Small intestine (tissue), 7 donors: ENCODE measurements at regions not wholly inside any gene's neighbourhood (a gene's known extent, or its start where the extent isn't known, plus 50 kb on each side); places are given as distances from the start of the nearest gene placed in this dataset.
"Not testable (repeated sequence)": the region's sequence is repeated elsewhere in the genome, so short reads cannot be mapped to it uniquely, and the experiment has no call there.

Experiments
- DNase-seq, 2 donors: peaks; one replicate each; pipeline versions ENCODE4 v3.0.0 to v3.0.0-alpha.2; 2013
- FAIRE-seq: peaks from 2 replicates; lab custom pipeline; 2012; peaks lifted over from hg19 to GRCh38; lab: Jason Lieb, UNC
- H3K27ac ChIP-seq, 3 donors: one replicate each; pipeline ENCODE4 v1.5.1; 2013; ENCODE audit warnings: low read length in 2 of 3, mild to moderate bottlenecking in 2 of 3, control low read depth in 1 of 3, inconsistent platforms in 1 of 3, low read depth in 1 of 3, moderate library complexity in 1 of 3
- H3K27me3 ChIP-seq, 3 donors: one replicate each; pipeline ENCODE4 v1.6.1; 2013; ENCODE audit warnings: low read length in 3 of 3, inconsistent platforms in 1 of 3; ENCODE audit not compliant: control insufficient read depth in 3 of 3, insufficient read depth in 3 of 3
- H3K36me3 ChIP-seq, 3 donors: one replicate each; pipeline ENCODE4 v1.6.1; 2013; ENCODE audit warnings: low read length in 3 of 3, inconsistent platforms in 1 of 3, low read depth in 1 of 3, mild to moderate bottlenecking in 1 of 3, moderate library complexity in 1 of 3; ENCODE audit not compliant: control insufficient read depth in 3 of 3, insufficient read depth in 2 of 3
- H3K4me1 ChIP-seq, 3 donors: one replicate each; pipeline ENCODE4 v1.6.1; 2013; ENCODE audit warnings: low read length in 2 of 3, inconsistent platforms in 1 of 3, low read depth in 1 of 3, mild to moderate bottlenecking in 1 of 3, moderate library complexity in 1 of 3; ENCODE audit not compliant: control insufficient read depth in 3 of 3, insufficient read depth in 2 of 3
- H3K4me3 ChIP-seq, 3 donors: one replicate each; pipeline ENCODE4 v1.5.1; 2013; ENCODE audit warnings: low read length in 3 of 3, control low read depth in 1 of 3, inconsistent platforms in 1 of 3, low read depth in 1 of 3, mild to moderate bottlenecking in 1 of 3, moderate library complexity in 1 of 3
- H3K9me3 ChIP-seq, 2 donors: one replicate each; pipeline ENCODE4 v1.6.1; 2013; ENCODE audit warnings: low read depth in 1 of 2, low read length in 1 of 2; ENCODE audit not compliant: control insufficient read depth in 2 of 2, insufficient read depth in 1 of 2
- WGBS, 3 donors: extraction: QIAGEN DNeasy Blood & Tissue Kit; methylation state at CpG; one replicate each; pipeline ENCODE4 v1.1.7; 2013; 5-methylcytosine and 5-hydroxymethylcytosine counted together
- donor health status: healthy with polysubstance abuse.
- donor health status: control.
- donor health status: control.
- donor health status: Bipolar disorder and iron deficiency.
- donor health status: healthy.

DNA sequence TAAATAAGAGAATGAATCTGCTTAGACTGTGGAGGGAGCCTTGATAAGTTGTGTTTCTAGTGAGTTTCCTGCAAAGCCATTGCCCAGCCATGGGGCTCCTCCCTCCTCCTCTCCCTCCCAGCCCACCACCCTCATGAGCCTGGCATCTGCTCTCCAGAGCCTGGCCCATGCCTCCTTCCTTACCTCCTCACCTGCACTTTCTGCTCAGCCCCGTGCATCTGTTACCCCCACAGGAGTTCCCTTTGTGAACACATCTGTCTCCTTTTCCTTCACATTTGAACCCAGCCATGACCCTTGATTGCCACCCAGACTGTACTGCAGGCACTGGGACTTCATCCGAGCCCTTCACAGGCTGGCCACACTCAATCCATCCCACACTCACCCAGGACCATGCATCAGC is 395.6 kb downstream of the IRX2 start:
- H3K27me3 ChIP-seq, result no peaks in the 10 kb centered on the region
- DNase-seq (no peak), FAIRE-seq (no peak)
- peaks cover 2 to 5% of the 10 kb centered on the region in 2 donors for H3K9me3 ChIP-seq
- WGBS, 3 donors, result 70 to 76% (median 72%) methylated on average over 2 of the region's 2 CpGs
- H3K36me3 ChIP-seq, result no peaks in the 10 kb centered on the region
- no peaks in the 10 kb centered on the region for H3K4me1 ChIP-seq
- H3K4me3 ChIP-seq, result no peak overlapping the region
- H3K27ac ChIP-seq, result no peak overlapping the region

DNA sequence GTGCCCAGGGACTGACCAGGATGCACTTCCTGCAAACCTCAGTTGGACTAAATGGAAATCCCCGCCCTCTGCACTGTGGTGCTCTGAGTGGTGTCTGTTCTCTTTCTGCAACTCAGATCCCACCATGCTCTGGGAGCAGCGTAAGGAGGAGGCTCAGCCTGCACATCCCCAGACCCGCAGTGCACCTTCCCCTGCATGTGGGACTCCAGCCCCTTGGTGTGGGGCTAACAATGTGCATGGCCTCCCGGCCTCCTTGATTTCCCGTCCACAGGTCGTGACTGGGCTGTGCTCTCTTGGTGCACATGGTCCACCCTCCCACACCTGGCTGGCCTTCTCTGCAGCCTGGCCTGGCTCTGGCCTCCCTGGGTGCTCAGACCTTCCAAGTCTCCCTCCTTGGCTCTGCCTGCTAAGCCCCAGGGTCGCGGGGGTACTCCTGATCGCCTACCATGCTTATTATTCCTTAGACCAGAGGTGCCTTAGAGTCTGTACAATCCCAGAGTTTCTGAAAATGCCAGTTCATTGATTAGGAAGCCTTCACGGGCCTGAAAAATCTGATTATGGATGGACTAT is 397.5 kb downstream of the IRX2 start:
- H3K4me3 ChIP-seq, result no peak overlapping the region
- H3K36me3 ChIP-seq, result no peaks in the 10 kb centered on the region
- FAIRE-seq (no peak), DNase-seq (no peak)
- H3K27ac ChIP-seq, result no peak overlapping the region
- no peaks in the 10 kb centered on the region for H3K27me3 ChIP-seq
- H3K4me1 ChIP-seq, result no peaks in the 10 kb centered on the region
- WGBS, 3 donors, result 74 to 88% (median 77%) methylated on average over 10 of the region's 10 CpGs
- H3K9me3 ChIP-seq, result peaks cover 3 to 5% of the 10 kb centered on the region in 2 donors

DNA sequence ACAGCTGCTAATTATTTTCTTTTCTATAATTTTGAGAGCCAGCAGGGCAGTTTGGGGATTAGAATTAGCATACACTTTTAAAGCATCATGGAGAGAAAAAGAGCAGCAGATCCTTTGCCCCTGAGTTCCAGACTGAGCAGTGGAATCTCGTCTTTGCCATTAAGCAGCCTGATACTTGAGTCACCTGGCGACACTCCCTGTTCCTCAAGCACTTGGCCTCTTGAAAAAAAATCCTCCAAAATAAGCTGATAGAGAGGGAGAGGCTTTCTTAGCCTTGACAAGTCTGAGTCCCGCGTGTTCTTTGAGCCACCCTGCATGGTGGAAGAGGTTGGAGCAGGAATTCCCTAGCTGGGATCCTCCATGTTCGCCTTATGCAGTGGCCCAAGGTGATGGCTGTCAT is 398.3 kb downstream of the IRX2 start:
- Histone ChIP-seq H3K27ac (no peak overlapping the region), H3K27me3 (no peaks in the 10 kb centered on the region), H3K4me3 (no peak overlapping the region), H3K9me3 (peaks cover 3 to 5% of the 10 kb centered on the region in 2 donors), H3K4me1 (no peaks in the 10 kb centered on the region), H3K36me3 (no peaks in the 10 kb centered on the region)
- FAIRE-seq (no peak), DNase-seq (no peak)
- WGBS, 3 donors, result 58 to 82% (median 82%) methylated on average over 5 of the region's 5 CpGs

DNA sequence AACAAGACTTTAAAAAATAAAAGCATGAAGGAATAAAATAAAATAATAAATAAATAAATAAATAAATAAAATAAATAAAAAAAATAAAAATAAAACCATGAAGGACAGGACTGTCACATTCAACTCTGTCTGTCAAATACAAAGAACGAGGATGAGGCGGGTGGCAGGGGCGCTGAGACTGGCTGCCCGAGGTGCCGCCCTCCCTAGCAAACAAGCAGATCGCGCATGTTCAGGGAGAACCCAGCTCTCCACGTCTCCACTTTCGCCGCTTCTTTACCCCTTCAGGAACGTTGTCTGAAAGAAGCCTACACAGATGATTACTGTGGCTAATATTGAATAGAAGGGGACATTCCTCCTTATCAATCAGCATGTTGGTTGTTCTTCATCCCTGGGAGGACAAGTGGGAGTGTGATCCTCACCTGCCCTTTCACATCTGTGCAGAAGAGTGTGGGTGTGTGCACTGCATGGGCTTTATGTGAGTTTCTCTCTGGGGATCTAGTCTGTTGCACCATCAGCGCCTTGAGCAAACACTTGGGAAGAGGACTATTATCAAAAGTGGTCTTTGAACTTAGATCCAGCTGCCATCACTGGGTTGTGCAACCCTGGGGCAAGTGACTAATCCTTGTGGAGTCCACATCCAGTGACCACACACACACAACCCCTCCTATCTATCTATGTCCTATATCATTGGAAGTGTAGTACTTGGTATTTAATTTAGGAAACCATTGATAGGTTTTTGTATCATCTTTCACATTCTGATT is 399.2 kb downstream of the IRX2 start:
- no peak for FAIRE-seq
- Histone ChIP-seq H3K4me3 (no peak overlapping the region), H3K4me1 (no peaks in the 10 kb centered on the region), H3K27me3 (no peaks in the 10 kb centered on the region), H3K36me3 (no peaks in the 10 kb centered on the region), H3K27ac (no peak overlapping the region), H3K9me3 (peaks cover 3 to 5% of the 10 kb centered on the region in 2 donors)
- DNase-seq, result peak in 1 of 2 donors; percentile 11
- 83 to 87% (median 84%) methylated on average over 12 of the region's 12 CpGs for WGBS, 3 donors

DNA sequence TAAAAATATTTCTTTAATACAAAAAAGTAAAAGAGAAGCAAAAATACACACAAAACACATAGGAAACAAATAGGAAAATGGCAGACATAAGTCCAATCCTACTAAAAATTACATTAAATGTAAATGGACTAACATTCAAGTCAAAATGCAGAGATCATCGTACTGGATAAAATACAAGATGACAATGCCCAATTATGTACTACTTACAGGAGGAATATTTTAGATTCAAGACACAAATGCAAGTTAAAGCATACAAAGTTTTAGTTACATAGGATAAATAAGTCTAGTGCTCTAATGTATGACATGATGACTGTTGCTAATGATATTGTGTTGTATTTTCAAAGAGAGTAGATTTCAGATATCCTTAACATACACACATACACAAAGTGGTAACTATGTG is 401.7 kb downstream of the IRX2 start:
- not testable (repeated sequence) for H3K4me1 ChIP-seq, DNase-seq, H3K36me3 ChIP-seq, H3K4me3 ChIP-seq, FAIRE-seq, H3K27me3 ChIP-seq, H3K27ac ChIP-seq
- H3K9me3 ChIP-seq, result peaks cover 3 to 13% of the 10 kb centered on the region in 2 donors
- 82 to 96% (median 95%) methylated on average over 1 of the region's 1 CpG for WGBS, 3 donors

DNA sequence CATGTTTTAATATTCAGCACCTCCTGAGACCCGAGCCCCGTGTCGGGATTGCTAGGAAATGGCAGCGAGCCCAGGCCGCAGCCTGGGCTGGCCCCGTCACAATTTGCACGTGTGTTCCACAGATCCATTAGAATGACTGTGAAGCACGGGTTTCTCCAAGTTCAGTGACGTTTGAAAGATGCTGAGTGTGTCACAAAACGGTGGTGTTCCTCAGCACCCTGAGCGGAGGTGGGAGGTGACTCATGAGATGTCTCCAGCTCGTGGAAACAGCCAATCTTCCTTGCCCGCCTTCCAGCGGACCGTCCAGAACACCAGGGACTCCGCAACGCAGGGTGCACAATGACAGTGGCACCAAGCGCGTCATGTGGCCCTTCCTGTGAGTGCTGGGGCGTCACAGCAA is 412.8 kb downstream of the IRX2 start:
- H3K9me3 ChIP-seq, result no peaks in the 10 kb centered on the region
- H3K27ac ChIP-seq, result no peak overlapping the region
- no peak for FAIRE-seq
- H3K27me3 ChIP-seq, result peaks cover 0 to 9% (median 0%) of the 10 kb centered on the region in 3 donors
- DNase-seq, result no peak
- no peak overlapping the region for H3K4me3 ChIP-seq
- H3K36me3 ChIP-seq, result no peaks in the 10 kb centered on the region
- WGBS, 3 donors, result 79 to 84% (median 79%) methylated on average over 20 of the region's 20 CpGs
- no peaks in the 10 kb centered on the region for H3K4me1 ChIP-seq

DNA sequence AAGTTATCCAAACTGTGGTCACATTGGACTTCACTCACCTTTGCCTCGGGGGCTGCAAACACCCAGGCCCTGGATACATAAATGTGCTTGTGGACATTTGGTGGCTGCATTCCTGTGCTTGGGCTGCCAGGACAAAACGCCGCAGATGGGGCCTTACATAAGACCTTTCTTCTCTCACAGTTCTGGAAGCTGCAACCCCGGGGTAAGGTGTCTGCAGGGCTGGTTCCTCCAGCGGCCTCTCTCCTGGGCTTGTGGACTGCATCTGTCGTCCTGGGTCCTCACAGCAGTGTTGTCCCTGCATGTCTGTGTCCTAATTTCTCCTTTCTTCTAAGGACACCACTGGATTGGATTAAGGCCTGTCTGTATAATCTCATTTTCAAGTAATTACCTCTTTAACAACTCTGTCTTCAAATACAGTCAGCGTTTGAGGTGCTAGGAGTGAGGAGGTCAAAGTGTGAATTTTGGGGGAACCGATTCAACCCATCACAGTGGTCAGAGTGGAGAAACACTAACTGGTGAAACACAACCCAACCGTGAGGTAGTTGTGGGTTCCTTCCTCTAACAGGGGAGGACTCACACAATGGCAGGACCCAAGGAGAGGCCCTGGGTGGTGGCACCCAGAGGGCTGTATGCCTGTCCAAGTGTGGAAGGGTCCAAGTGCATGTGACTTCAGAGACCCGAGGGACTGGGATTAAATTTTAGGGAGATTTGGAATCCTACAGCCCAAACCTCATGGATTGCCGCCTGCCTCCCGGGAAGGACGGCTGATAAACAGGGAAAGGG is 415.6 kb downstream of the IRX2 start:
- DNase-seq, result no peak
- H3K27ac ChIP-seq, result no peak overlapping the region
- H3K27me3 ChIP-seq, result peaks cover 0 to 9% (median 0%) of the 10 kb centered on the region in 3 donors
- H3K36me3 ChIP-seq, result no peaks in the 10 kb centered on the region
- no peak for FAIRE-seq
- H3K4me3 ChIP-seq, result no peak overlapping the region
- H3K4me1 ChIP-seq, result no peaks in the 10 kb centered on the region
- WGBS, 3 donors, result 76 to 82% (median 82%) methylated on average over 13 of the region's 13 CpGs
- H3K9me3 ChIP-seq, result no peaks in the 10 kb centered on the region

DNA sequence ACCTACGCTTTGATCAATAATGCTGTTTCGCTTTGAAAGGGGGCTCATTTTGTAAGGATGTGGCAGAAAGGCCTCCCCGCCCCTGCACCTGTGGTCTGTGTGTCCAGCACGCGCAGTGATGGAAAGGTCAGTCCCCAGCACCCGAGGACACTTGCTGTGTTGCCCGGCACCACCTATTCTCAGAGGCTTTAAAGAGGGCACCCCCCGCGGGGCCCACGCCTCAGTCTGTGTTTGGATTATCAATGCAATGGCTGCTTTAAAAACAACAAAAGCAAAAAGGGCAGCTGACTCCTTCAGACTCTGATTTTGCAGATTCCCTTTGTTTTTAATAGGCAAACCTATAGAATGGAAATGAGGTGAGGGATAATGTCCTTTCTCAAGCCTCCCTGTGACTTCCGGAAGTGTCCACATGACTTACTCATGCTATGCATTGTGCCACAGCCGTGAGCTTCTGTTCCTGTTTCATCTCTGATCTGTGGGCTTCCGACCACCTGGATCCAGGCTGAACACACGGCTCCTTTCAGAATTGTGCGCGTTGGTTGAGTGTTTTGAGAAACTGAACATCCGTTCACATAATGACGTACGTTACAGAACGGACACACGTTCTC is 416.2 kb downstream of the IRX2 start:
- Histone ChIP-seq H3K27me3 (peaks cover 0 to 9% (median 0%) of the 10 kb centered on the region in 3 donors), H3K9me3 (no peaks in the 10 kb centered on the region), H3K27ac (no peak overlapping the region), H3K4me1 (no peaks in the 10 kb centered on the region), H3K4me3 (no peak overlapping the region), H3K36me3 (no peaks in the 10 kb centered on the region)
- WGBS, 3 donors, result 63 to 79% (median 72%) methylated on average over 21 of the region's 21 CpGs
- FAIRE-seq (no peak), DNase-seq (no peak)
